ENCODE measurements at regions not wholly inside any gene's neighbourhood (a gene's known extent, or its start where the extent isn't known, plus 50 kb on each side); places are given as distances from the start of the nearest gene placed in this dataset.
A peak's percentile ranks its signal among the peaks of the same experiment; 100 is the strongest.

GRCh38 chr14:62130441-62130840 is 368.2 kb downstream of the SNAPC1 start:
- no peak for DNase-seq (ENCODE audit: low read depth in 2 of 3, low spot score in 2 of 3)

GRCh38 chr14:62133776-62134550 is 371.7 kb downstream of the SNAPC1 start:
- DNase-seq (ENCODE audit: low read depth in 2 of 3, low spot score in 2 of 3): no peak

- no peak for DNase-seq (ENCODE audit: low read depth in 2 of 3, low spot score in 2 of 3)
These were observed 376.4 kb downstream of the SNAPC1 start for GRCh38 chr14:62138593-62138992.

- no peak for DNase-seq (ENCODE audit: low read depth in 2 of 3, low spot score in 2 of 3)
These were observed 378.9 kb downstream of the SNAPC1 start for GRCh38 chr14:62141139-62141538.

GRCh38 chr14:62143245-62143644 is 381.0 kb downstream of the SNAPC1 start:
- no peak for DNase-seq (ENCODE audit: low read depth in 2 of 3, low spot score in 2 of 3)

GRCh38 chr14:62144863-62145262 is 382.6 kb downstream of the SNAPC1 start:
- no peak for DNase-seq (ENCODE audit: low read depth in 2 of 3, low spot score in 2 of 3)

- DNase-seq (ENCODE audit: low read depth in 2 of 3, low spot score in 2 of 3): no peak
These were observed 383.8 kb downstream of the SNAPC1 start for GRCh38 chr14:62146030-62146429.

GRCh38 chr14:62156052-62156451 is 393.8 kb downstream of the SNAPC1 start:
- no peak for DNase-seq (ENCODE audit: low read depth in 2 of 3, low spot score in 2 of 3)

- peak in 2 of 3 donors; percentile 2 to 4 for DNase-seq (ENCODE audit: low read depth in 2 of 3, low spot score in 2 of 3)
These were observed 396.6 kb downstream of the SNAPC1 start for GRCh38 chr14:62158779-62159178.

GRCh38 chr14:62159314-62159713 is 397.1 kb downstream of the SNAPC1 start:
- no peak for DNase-seq (ENCODE audit: low read depth in 2 of 3, low spot score in 2 of 3)

- peak in 2 of 3 donors; percentile 8 to 49 for DNase-seq (ENCODE audit: low read depth in 2 of 3, low spot score in 2 of 3)
These were observed 400.9 kb downstream of the SNAPC1 start for GRCh38 chr14:62162998-62163589.

GRCh38 chr14:62168564-62169155 is 406.4 kb downstream of the SNAPC1 start:
- DNase-seq (ENCODE audit: low read depth in 2 of 3, low spot score in 2 of 3): no peak

- peak in 2 of 3 donors; percentile 22 to 36 for DNase-seq (ENCODE audit: low read depth in 2 of 3, low spot score in 2 of 3)
These were observed 417.3 kb downstream of the SNAPC1 start for GRCh38 chr14:62179367-62180018.

GRCh38 chr14:62181591-62181990 is 419.4 kb downstream of the SNAPC1 start:
- no peak for DNase-seq (ENCODE audit: low read depth in 2 of 3, low spot score in 2 of 3)

- no peak for DNase-seq (ENCODE audit: low read depth in 2 of 3, low spot score in 2 of 3)
These were observed 422.9 kb downstream of the SNAPC1 start for GRCh38 chr14:62185078-62185477.

GRCh38 chr14:62187265-62187664 is 425.0 kb downstream of the SNAPC1 start:
- no peak for DNase-seq (ENCODE audit: low read depth in 2 of 3, low spot score in 2 of 3)

- DNase-seq (ENCODE audit: low read depth in 2 of 3, low spot score in 2 of 3): no peak
These were observed 427.5 kb downstream of the SNAPC1 start for GRCh38 chr14:62189698-62190097.

GRCh38 chr14:62206456-62206855 is 444.2 kb downstream of the SNAPC1 start:
- DNase-seq (ENCODE audit: low read depth in 2 of 3, low spot score in 2 of 3): no peak

- DNase-seq (ENCODE audit: low read depth in 2 of 3, low spot score in 2 of 3): no peak
These were observed 447.2 kb downstream of the SNAPC1 start for GRCh38 chr14:62209287-62209899.

- DNase-seq (ENCODE audit: low read depth in 2 of 3, low spot score in 2 of 3): no peak
These were observed 451.3 kb downstream of the SNAPC1 start for GRCh38 chr14:62213516-62213915.

- DNase-seq (ENCODE audit: low read depth in 2 of 3, low spot score in 2 of 3): no peak
These were observed 453.9 kb downstream of the SNAPC1 start for GRCh38 chr14:62216121-62216520.

All from hematopoietic multipotent progenitor cell (in vitro differentiated cells).